Testis (tissue), 2 donors: ENCODE measurements at regions not wholly inside any gene's neighbourhood (a gene's known extent, or its start where the extent isn't known, plus 50 kb on each side); places are given as distances from the start of the nearest gene placed in this dataset.

Experiments
- DNase-seq: peaks from one replicate; pipeline ENCODE4 v3.0.0-alpha.2; 2019
- H3K27ac ChIP-seq, 2 donors: fragments of 200-600 bp; sonication (generic); one replicate each; pipeline ENCODE4 v1.5.1; 2019
- H3K27me3 ChIP-seq: fragments of 200-600 bp; sonication (generic); one replicate; pipeline ENCODE4 v1.5.1; 2019
- H3K36me3 ChIP-seq: fragments of 200-600 bp; sonication (generic); one replicate; pipeline ENCODE4 v1.5.1; 2017; ENCODE audit warnings: low read depth; ENCODE audit errors: missing control alignments
- H3K4me1 ChIP-seq: fragments of 200-600 bp; sonication (generic); one replicate; pipeline ENCODE4 v1.5.1; 2019
- H3K4me3 ChIP-seq, 2 donors: fragments of 200-600 bp; sonication (generic); one replicate each; pipeline ENCODE4 v1.5.1; 2017 to 2019
- H3K9me3 ChIP-seq: fragments of 200-600 bp; sonication (generic); one replicate; pipeline ENCODE4 v1.5.1; 2017
- CTCF ChIP-seq, 3 experiments: fragments of 450-650 bp in 2 of 3; fragments of 200-600 bp in 1 of 3; sonication (generic) in 1 of 3; IDR thresholded peaks; one replicate each; pipeline ENCODE4 v1.5.1; 2016 to 2019; ENCODE audit warnings: antibody characterized with exemption in 3 of 3, mild to moderate bottlenecking in 2 of 3, moderate library complexity in 1 of 3
- POLR2A ChIP-seq: fragments of 450-650 bp; IDR thresholded peaks from one replicate; pipeline ENCODE4 v1.6.1; 2017; ENCODE audit warnings: antibody characterized with exemption, mild to moderate bottlenecking, moderate library complexity
- WGBS, 2 donors: methylation state at CpG; one replicate each; pipeline ENCODE4 v1.1.5; 2018; 5-methylcytosine and 5-hydroxymethylcytosine counted together
- intact Hi-C: fragments of 100-400 bp; cut with DNase I; formaldehyde crosslinking; loops from one replicate; pipeline ENCODE4 v1.15.1; 2023; ENCODE audit warnings: low total_unique reads

GRCh38 chr1:229950020-229950419 is 117.0 kb upstream of the GALNT2 start:
- H3K36me3 ChIP-seq, result no peaks in the 10 kb centered on the region
- H3K4me3 ChIP-seq, result no peak overlapping the region
- 85 to 89% methylated on average over 5 of the region's 5 CpGs for WGBS, 2 donors
- no peaks in the 10 kb centered on the region for H3K9me3 ChIP-seq
- no peak overlapping the region for H3K27ac ChIP-seq
- peaks cover 5% of the 10 kb centered on the region for H3K4me1 ChIP-seq
- intact Hi-C loops, result no loop called here
- no peaks in the 10 kb centered on the region for H3K27me3 ChIP-seq
- no peak for DNase-seq
- TF ChIP-seq POLR2A (no peak), CTCF (IDR thresholded peaks at IDR 0.05) (no peak)

GRCh38 chr1:229950908-229951307 is 116.1 kb upstream of the GALNT2 start:
- Histone ChIP-seq H3K9me3 (no peaks in the 10 kb centered on the region), H3K4me3 (no peak overlapping the region), H3K27me3 (no peaks in the 10 kb centered on the region), H3K27ac (no peak overlapping the region), H3K4me1 (peaks cover 5% of the 10 kb centered on the region), H3K36me3 (no peaks in the 10 kb centered on the region)
- intact Hi-C loops, result no loop called here
- 52 to 83% methylated on average over 1 of the region's 1 CpG for WGBS, 2 donors
- no peak for TF ChIP-seq CTCF (IDR thresholded peaks at IDR 0.05)
- TF ChIP-seq POLR2A, result no peak
- no peak for DNase-seq

DNA sequence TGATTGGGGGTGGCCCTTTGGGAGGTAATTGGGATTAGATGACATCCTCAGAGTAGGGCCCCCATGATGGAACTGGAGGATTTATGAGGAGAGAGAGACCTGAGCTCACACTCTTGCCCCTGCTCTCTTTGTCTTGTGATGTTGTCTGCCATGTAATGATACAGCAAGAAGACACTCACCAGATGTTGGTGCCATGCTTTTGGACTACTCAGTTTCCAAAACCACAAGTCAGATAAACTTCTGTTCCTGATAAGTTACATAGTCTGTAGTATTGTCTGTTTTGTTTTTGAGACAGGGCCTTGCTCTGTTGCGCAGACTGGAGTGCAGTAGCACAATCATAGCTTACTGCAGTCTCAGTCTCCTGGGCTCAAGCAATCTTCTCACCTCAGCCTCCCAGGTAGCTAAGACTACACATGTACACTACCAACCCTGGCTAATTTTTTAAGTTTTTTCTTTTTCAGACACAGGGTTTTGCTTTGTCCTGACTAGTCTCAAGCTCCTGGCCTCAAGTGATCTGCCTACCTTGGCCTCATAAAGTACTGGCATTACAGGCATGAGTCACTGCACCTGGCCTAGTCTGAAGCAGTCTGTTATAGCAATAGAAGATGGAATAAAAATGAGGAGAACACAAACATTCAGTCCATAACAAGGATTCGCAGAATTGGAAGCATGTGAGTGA is 115.0 kb upstream of the GALNT2 start:
- peaks cover 5% of the 10 kb centered on the region for H3K4me1 ChIP-seq
- H3K27me3 ChIP-seq, result no peaks in the 10 kb centered on the region
- intact Hi-C loops, result no loop called here
- H3K27ac ChIP-seq, result no peak overlapping the region
- H3K4me3 ChIP-seq, result no peak overlapping the region
- no peak for DNase-seq
- H3K9me3 ChIP-seq, result no peaks in the 10 kb centered on the region
- WGBS, 2 donors, result 94 to 95% methylated on average over 2 of the region's 2 CpGs
- no peaks in the 10 kb centered on the region for H3K36me3 ChIP-seq
- TF ChIP-seq POLR2A (no peak), CTCF (IDR thresholded peaks at IDR 0.05) (no peak)

DNA sequence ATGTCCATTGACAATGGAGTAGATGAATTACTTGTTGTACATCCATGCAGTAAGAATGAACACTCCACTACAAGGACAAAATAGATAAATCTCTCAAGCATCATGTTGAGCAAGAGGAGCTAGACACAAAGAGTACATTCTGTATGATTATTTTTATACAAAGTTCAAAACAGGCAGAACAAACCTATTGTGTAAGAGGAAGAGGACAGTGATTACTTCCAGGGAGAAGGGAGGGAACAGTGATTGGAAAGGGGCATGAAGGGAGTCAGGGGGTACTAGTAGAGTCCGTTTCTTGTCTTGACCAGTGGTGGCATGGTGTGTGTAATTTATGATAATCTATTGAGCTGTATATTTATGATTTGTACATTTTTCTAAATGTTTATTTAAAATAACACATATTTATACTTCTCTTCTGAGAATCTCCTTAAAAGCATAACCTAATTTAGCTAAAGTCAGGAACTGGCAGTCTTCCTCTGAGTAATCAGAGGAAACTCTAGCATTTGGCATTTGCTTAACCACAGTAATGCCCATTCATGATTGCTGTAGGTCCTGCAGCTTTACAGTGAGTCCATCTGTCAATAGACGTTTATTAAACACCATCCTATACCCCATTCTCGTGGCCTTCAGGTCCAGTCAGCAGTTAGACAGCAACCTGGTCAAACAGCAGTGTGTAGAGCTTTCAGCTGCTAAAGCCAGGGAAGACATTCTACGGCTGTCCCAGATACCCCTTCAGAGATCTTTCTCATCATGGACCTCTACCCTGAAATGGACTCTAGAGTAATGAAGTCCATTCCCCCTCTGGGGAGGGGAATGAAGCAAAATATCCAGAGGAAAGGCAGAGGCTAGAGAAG is 114.1 kb upstream of the GALNT2 start:
- DNase-seq, result no peak
- WGBS, 2 donors, result 80 to 87% methylated on average over 4 of the region's 4 CpGs
- intact Hi-C loops, result no loop called here

More for the DNA sequence above, 114.1 kb upstream of the GALNT2 start:
- Histone ChIP-seq H3K36me3 (no peaks in the 10 kb centered on the region), H3K27me3 (no peaks in the 10 kb centered on the region), H3K27ac (no peak overlapping the region), H3K4me1 (peaks cover 5% of the 10 kb centered on the region), H3K9me3 (no peaks in the 10 kb centered on the region), H3K4me3 (no peak overlapping the region)
- TF ChIP-seq POLR2A (no peak), CTCF (IDR thresholded peaks at IDR 0.05) (no peak)
